ENCODE measurements at regions not wholly inside any gene's neighbourhood (a gene's known extent, or its start where the extent isn't known, plus 50 kb on each side); places are given as distances from the start of the nearest gene placed in this dataset.

DNA sequence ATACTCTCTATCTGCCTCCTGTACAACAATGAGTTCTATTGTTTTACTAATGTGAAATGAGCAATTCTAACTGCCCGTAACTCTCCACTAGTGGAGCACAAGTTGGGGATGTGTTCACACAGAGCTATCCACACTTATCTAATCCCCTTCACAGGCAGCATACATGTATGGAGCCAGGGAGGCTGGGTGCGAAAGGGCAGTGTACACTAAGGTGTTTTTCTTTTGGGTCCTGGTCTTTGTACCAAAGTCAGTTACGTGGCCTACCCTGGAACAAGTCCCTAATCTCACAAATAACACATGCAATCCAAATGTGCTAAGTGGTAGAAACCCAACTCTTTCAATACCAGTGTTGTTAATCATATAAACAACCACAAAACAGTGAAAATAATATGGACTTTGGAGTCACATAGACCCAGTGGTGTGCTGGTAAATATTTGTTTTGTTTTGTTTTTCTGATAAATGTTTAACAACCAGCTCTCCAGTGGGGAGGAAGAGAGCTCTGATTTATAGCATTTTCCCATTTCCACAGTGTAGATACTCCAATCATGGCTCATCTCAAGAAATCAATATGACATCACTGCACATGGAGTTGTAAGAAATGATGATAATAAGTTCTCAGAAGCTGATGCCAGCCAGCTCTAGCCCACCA, 319.9 kb upstream of the DUSP10 start:
- TF ChIP-seq EP300 (IDR thresholded peaks at IDR 0.05; ENCODE audit: borderline replicate concordance in 1 of 2, low read depth in 2 of 2, low read length in 2 of 2) (no peak), GABPA (IDR thresholded peaks at IDR 0.05; ENCODE audit: borderline replicate concordance, insufficient read depth, low read length) (no peak), CTCF (IDR thresholded peaks at IDR 0.05; ENCODE audit: control extremely low read depth in 1 of 3, insufficient read depth in 1 of 3, low read depth in 1 of 3, low read length in 3 of 3) (no peak), TCF12 (IDR thresholded peaks at IDR 0.05; ENCODE audit: low read depth, low read length) (no peak), CEBPB (IDR thresholded peaks at IDR 0.05; ENCODE audit: low read depth, low read length) (no peak), POLR2A (IDR thresholded peaks at IDR 0.05; ENCODE audit: control extremely low read depth in 1 of 2, low read depth in 2 of 2, low read length in 2 of 2) (no peak), POLR2AphosphoS5 (IDR thresholded peaks at IDR 0.05; ENCODE audit: low read depth, low read length) (no peak), YY1 (IDR thresholded peaks at IDR 0.05; ENCODE audit: low read depth, low read length) (no peak), TAF1 (IDR thresholded peaks at IDR 0.05; ENCODE audit: low read depth, low read length) (no peak), RBBP5 (IDR thresholded peaks at IDR 0.05; ENCODE audit: borderline replicate concordance, low read depth, low read length) (no peak), SIN3A (conservative IDR thresholded peaks at IDR 0.05 in 1 of 2, IDR thresholded peaks at IDR 0.05 in 1 of 2; ENCODE audit: low read depth in 1 of 2, low read length in 2 of 2) (no peak), EZH2 (IDR thresholded peaks at IDR 0.05; ENCODE audit: low read depth, low read length, severe bottlenecking) (no peak), TBP (IDR thresholded peaks at IDR 0.05; ENCODE audit: low read depth, low read length) (no peak)

Data from H1 (cell line).